ENCODE measurements at regions not wholly inside any gene's neighbourhood (a gene's known extent, or its start where the extent isn't known, plus 50 kb on each side); places are given as distances from the start of the nearest gene placed in this dataset.

DNA sequence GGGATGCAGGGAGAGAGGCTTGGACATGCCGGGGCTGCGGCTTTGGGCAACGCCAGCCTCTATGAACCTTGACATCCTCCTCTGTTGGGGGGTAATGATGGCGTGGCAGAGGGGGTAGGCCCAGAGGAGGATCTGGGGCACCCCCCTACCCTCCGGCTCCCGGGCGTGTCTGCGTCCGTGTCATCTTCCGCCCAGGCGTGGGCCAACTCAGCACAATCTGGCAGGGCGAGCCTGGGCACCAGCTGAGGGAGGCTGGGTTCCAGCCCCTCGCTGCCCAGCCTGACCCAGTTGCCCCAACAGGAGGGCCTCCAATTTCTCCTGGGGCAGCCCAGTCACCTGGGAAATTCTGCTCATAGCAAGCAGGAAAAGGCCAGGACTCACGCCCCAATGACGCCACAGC is 62.9 kb upstream of the IL17B start:
- TF ChIP-seq POLR2AphosphoS5 (IDR thresholded peaks at IDR 0.05), result no peak
- no peak for TF ChIP-seq EP300 (IDR thresholded peaks at IDR 0.05)
- TF ChIP-seq CTCF (IDR thresholded peaks at IDR 0.05), result no peak
- no peak for TF ChIP-seq POLR2A (IDR thresholded peaks at IDR 0.05)
- intact Hi-C loops (cut with DNase I), result loop anchor here (2.0 kb wide), 1 partner anchor 111 kb away; no protein-coding TSS in a partner anchor
- H3K9me3 ChIP-seq, result no peaks in the 10 kb centered on the region
- no peak for DNase-seq
- peaks cover 2 to 59% (median 50%) of the 10 kb centered on the region in 4 donors for H3K4me1 ChIP-seq
- no peaks in the 10 kb centered on the region for H3K36me3 ChIP-seq
- 42 to 82% methylated on average over 15 of the region's 15 CpGs for WGBS, 2 donors
- no peak overlapping the region for H3K4me3 ChIP-seq
- peak overlapping the region in 3 of 4 donors; percentile 86 to 98 (median 93) for H3K27ac ChIP-seq
- H3K27me3 ChIP-seq, result no peaks in the 10 kb centered on the region

DNA sequence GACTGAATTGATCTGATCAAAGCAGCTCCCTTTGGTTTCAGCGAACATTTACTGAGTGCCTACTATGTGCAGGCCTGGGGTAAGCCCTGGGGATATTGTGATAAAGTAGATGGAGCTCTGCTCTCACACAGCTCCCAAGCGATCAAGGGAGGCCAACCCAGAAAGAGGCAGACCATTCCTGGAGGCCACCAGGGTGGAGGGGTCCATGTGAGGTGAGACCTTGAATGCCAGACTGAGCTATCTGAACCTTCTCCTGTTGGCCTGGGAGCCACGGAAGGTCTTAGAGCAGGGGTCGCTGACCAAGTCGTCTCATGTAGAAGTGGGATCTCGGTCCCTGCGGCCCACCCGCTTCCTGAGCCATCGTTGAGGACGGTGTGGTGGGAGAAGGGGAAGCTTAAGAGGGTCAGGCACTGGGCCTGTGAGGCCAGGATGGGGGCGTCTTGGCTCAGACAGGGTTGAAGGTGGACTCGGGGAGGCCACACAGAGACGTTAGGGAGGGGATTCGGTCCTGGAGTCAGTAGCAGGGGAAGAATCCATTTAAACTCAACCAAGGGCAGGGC is 62.2 kb upstream of the IL17B start:
- TF ChIP-seq CTCF (IDR thresholded peaks at IDR 0.05) (no peak), POLR2A (IDR thresholded peaks at IDR 0.05) (no peak), POLR2AphosphoS5 (IDR thresholded peaks at IDR 0.05) (no peak), EP300 (IDR thresholded peaks at IDR 0.05) (no peak)
- Histone ChIP-seq H3K36me3 (no peaks in the 10 kb centered on the region), H3K4me3 (no peak overlapping the region), H3K27me3 (no peaks in the 10 kb centered on the region), H3K4me1 (peaks cover 2 to 59% (median 53%) of the 10 kb centered on the region in 4 donors), H3K9me3 (no peaks in the 10 kb centered on the region), H3K27ac (peak overlapping the region in 1 of 4 donors; percentile 98)
- no peak for DNase-seq
- intact Hi-C loops (cut with DNase I), result no loop called here
- WGBS, 2 donors, result 88 to 92% methylated on average over 14 of the region's 14 CpGs

DNA sequence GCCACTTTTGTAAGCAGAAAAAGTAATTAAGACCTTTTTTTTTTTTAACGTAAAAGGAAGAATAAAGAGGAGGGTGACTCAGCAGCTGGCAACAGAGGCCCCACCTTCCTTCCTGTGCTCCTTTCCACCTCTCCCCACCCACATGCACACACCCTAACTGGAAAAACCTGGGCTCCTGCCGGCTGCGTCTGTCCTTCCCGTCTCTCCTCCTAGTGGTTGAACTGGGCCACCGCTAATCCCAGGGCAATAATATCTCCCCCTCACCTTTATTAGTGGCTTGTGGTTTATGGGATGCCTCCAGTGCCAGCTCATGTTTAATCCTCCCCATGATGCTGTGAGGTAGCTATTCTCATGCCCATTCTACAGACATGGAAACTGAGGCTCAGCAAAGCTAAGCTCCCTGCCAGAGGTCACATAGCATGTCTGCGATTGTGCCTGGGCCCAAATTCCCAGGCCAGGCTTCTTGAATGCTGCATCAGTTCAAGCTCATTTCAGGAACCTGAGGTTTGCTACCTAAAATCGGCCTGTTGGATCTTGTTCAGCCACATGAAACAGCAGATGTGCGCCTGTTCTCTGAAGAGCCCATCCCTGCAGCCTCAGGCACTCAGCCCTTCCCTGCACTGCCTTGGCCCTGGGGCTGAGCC is 60.9 kb upstream of the IL17B start:
- no peak overlapping the region for H3K4me3 ChIP-seq
- peaks cover 2 to 60% (median 55%) of the 10 kb centered on the region in 4 donors for H3K4me1 ChIP-seq
- peak overlapping the region in 3 of 4 donors; percentile 35 to 98 (median 36) for H3K27ac ChIP-seq
- TF ChIP-seq POLR2AphosphoS5 (IDR thresholded peaks at IDR 0.05) (peak in 1 of 4 donors; percentile 11), CTCF (IDR thresholded peaks at IDR 0.05) (peak in 2 of 4 experiments; percentile 11 to 74), EP300 (IDR thresholded peaks at IDR 0.05) (no peak), POLR2A (IDR thresholded peaks at IDR 0.05) (no peak)
- intact Hi-C loops (cut with DNase I), result no loop called here
- DNase-seq, result no peak
- H3K27me3 ChIP-seq, result no peaks in the 10 kb centered on the region
- WGBS, 2 donors, result 32 to 42% methylated on average over 8 of the region's 8 CpGs
- no peaks in the 10 kb centered on the region for H3K9me3 ChIP-seq
- no peaks in the 10 kb centered on the region for H3K36me3 ChIP-seq

GRCh38 chr5:149438711-149439132 is 59.6 kb upstream of the IL17B start:
- DNase-seq, result no peak
- no peaks in the 10 kb centered on the region for H3K36me3 ChIP-seq
- peaks cover 2 to 54% (median 50%) of the 10 kb centered on the region in 4 donors for H3K4me1 ChIP-seq
- 47 to 70% methylated on average over 1 of the region's 1 CpG for WGBS, 2 donors
- no peaks in the 10 kb centered on the region for H3K27me3 ChIP-seq
- peak overlapping the region in 3 of 4 donors; percentile 20 to 98 (median 97) for H3K27ac ChIP-seq
- TF ChIP-seq POLR2AphosphoS5 (IDR thresholded peaks at IDR 0.05), result no peak
- TF ChIP-seq CTCF (IDR thresholded peaks at IDR 0.05), result no peak
- TF ChIP-seq EP300 (IDR thresholded peaks at IDR 0.05), result no peak
- TF ChIP-seq POLR2A (IDR thresholded peaks at IDR 0.05), result no peak
- peaks cover 0 to 6% (median 0%) of the 10 kb centered on the region in 4 donors for H3K9me3 ChIP-seq
- no peak overlapping the region for H3K4me3 ChIP-seq
- intact Hi-C loops (cut with DNase I), result no loop called here

Measured in sigmoid colon (tissue), 6 donors.